AG04450 (cell line): ENCODE measurements at regions not wholly inside any gene's neighbourhood (a gene's known extent, or its start where the extent isn't known, plus 50 kb on each side); places are given as distances from the start of the nearest gene placed in this dataset.

Experiments used
- CTCF ChIA-PET: fragments of 300-600, 350-600 bp; formaldehyde crosslinking; extraction: SDS; loops from one replicate; lab custom pipeline; 2022; ENCODE audit warnings: antibody characterized with exemption, inconsistent platforms; lab: Charles Lee
- POLR2A ChIA-PET: fragments of 350-600 bp; formaldehyde crosslinking; extraction: SDS; loops from one replicate; lab custom pipeline; 2021; ENCODE audit warnings: antibody characterized with exemption, inconsistent platforms; lab: Yijun Ruan, JAX
- DNase-seq: peaks from one replicate; pipeline ENCODE4 v3.0.0-alpha.2; 2011; ENCODE audit warnings: low read depth, low spot score
- H3K27ac ChIP-seq: one replicate; pipeline ENCODE4 v1.5.1; 2012; ENCODE audit warnings: low read depth, low read length, control low read depth
- H3K27me3 ChIP-seq: one replicate; pipeline ENCODE4 v1.6.0; 2012; ENCODE audit warnings: low read length; ENCODE audit not compliant: control insufficient read depth, insufficient read depth
- H3K4me3 ChIP-seq: 2 replicates; pipeline ENCODE4 v1.5.1; 2011; ENCODE audit warnings: mild to moderate bottlenecking, low read depth, low read length, control low read depth
- H3K9me3 ChIP-seq: 2 replicates; pipeline ENCODE4 v1.5.1; 2012; ENCODE audit warnings: low read length; ENCODE audit not compliant: control insufficient read depth, insufficient read depth
- CTCF ChIP-seq: IDR thresholded peaks from 2 replicates; pipeline ENCODE4 v1.5.1; 2011; ENCODE audit warnings: low read depth, low read length, control low read depth, inconsistent platforms

GRCh38 chr5:52491818-52492217, 295.9 kb upstream of the ITGA1 start:
- Histone ChIP-seq H3K9me3 (no peaks in the 10 kb centered on the region), H3K27me3 (no peaks in the 10 kb centered on the region), H3K4me3 (no peak overlapping the region), H3K27ac (no peak overlapping the region)
- ChIA-PET POLR2A (no interaction called here), CTCF (no interaction called here)
- no peak for DNase-seq
- TF ChIP-seq CTCF: no peak

- Histone ChIP-seq H3K9me3 (no peaks in the 10 kb centered on the region), H3K27ac (no peak overlapping the region), H3K4me3 (no peak overlapping the region), H3K27me3 (no peaks in the 10 kb centered on the region)
- ChIA-PET POLR2A (no interaction called here), CTCF (no interaction called here)
- TF ChIP-seq CTCF: no peak
- DNase-seq: no peak
These were observed 290.5 kb upstream of the ITGA1 start for GRCh38 chr5:52497133-52497693.

GRCh38 chr5:52498607-52499006, 289.1 kb upstream of the ITGA1 start:
- CTCF ChIA-PET: no interaction called here

GRCh38 chr5:52502460-52502999, 285.2 kb upstream of the ITGA1 start:
- TF ChIP-seq CTCF: no peak
- H3K27ac ChIP-seq: no peak overlapping the region
- H3K4me3 ChIP-seq: no peak overlapping the region
- no peak for DNase-seq
- H3K27me3 ChIP-seq: no peaks in the 10 kb centered on the region
- ChIA-PET CTCF (no interaction called here), POLR2A (no interaction called here)
- H3K9me3 ChIP-seq: no peaks in the 10 kb centered on the region

More at GRCh38 chr5:52498607-52499006, 289.1 kb upstream of the ITGA1 start:
- Histone ChIP-seq H3K4me3 (no peak overlapping the region), H3K27ac (no peak overlapping the region), H3K27me3 (no peaks in the 10 kb centered on the region), H3K9me3 (no peaks in the 10 kb centered on the region)
- POLR2A ChIA-PET: no interaction called here
- DNase-seq: no peak
- no peak for TF ChIP-seq CTCF

- Histone ChIP-seq H3K27ac (no peak overlapping the region), H3K9me3 (no peaks in the 10 kb centered on the region), H3K4me3 (no peak overlapping the region), H3K27me3 (no peaks in the 10 kb centered on the region)
- ChIA-PET POLR2A (no interaction called here), CTCF (no interaction called here)
- no peak for TF ChIP-seq CTCF
- DNase-seq: no peak
These were observed 283.0 kb upstream of the ITGA1 start for GRCh38 chr5:52504584-52505240.
